GDM1 (cell line): ENCODE measurements at regions not wholly inside any gene's neighbourhood (a gene's known extent, or its start where the extent isn't known, plus 50 kb on each side); places are given as distances from the start of the nearest gene placed in this dataset.
"Not testable (repeated sequence)": the region's sequence is repeated elsewhere in the genome, so short reads cannot be mapped to it uniquely, and the experiment has no call there.

Experiments
- DNase-seq: peaks from one replicate; lab custom pipeline; 2025; lab: John Stamatoyannopoulos, UW

- no peak for DNase-seq
Measured at GRCh38 chr10:33101392-33101787, 143.4 kb upstream of the ITGB1 start.

GRCh38 chr10:33100781-33101391 lies 142.9 kb upstream of the ITGB1 start:
- DNase-seq: no peak

- DNase-seq: no peak
Measured at GRCh38 chr10:33099748-33100147, 141.7 kb upstream of the ITGB1 start.

GRCh38 chr10:33098951-33099663 lies 141.1 kb upstream of the ITGB1 start:
- no peak for DNase-seq

- DNase-seq: no peak
Measured at GRCh38 chr10:33095867-33096815, 138.1 kb upstream of the ITGB1 start.

- DNase-seq: no peak
Measured at GRCh38 chr10:33094263-33095051, 136.4 kb upstream of the ITGB1 start.

GRCh38 chr10:33093362-33093761 lies 135.3 kb upstream of the ITGB1 start:
- DNase-seq: no peak

GRCh38 chr10:33092596-33092995 lies 134.6 kb upstream of the ITGB1 start:
- no peak for DNase-seq

GRCh38 chr10:33091201-33091600 lies 133.2 kb upstream of the ITGB1 start:
- no peak for DNase-seq

- no peak for DNase-seq
Measured at GRCh38 chr10:33088990-33089389, 131.0 kb upstream of the ITGB1 start.

GRCh38 chr10:33087922-33088321 lies 129.9 kb upstream of the ITGB1 start:
- DNase-seq: no peak

- DNase-seq: no peak
Measured at GRCh38 chr10:33087152-33087551, 129.1 kb upstream of the ITGB1 start.

GRCh38 chr10:33086100-33086499 lies 128.1 kb upstream of the ITGB1 start:
- no peak for DNase-seq

GRCh38 chr10:33085313-33085833 lies 127.3 kb upstream of the ITGB1 start:
- no peak for DNase-seq

- no peak for DNase-seq
Measured at GRCh38 chr10:33084453-33084852, 126.4 kb upstream of the ITGB1 start.

GRCh38 chr10:33082373-33082895 lies 124.4 kb upstream of the ITGB1 start:
- DNase-seq: no peak

GRCh38 chr10:33080467-33080866 lies 122.4 kb upstream of the ITGB1 start:
- DNase-seq: not testable (repeated sequence)

GRCh38 chr10:33074443-33074842 lies 116.4 kb upstream of the ITGB1 start:
- DNase-seq: no peak

- no peak for DNase-seq
Measured at GRCh38 chr10:33073641-33074415, 115.8 kb upstream of the ITGB1 start.

GRCh38 chr10:33071857-33072256 lies 113.8 kb upstream of the ITGB1 start:
- DNase-seq: no peak

GRCh38 chr10:33070101-33070500 lies 112.1 kb upstream of the ITGB1 start:
- DNase-seq: no peak
